KBM-7 (cell line): ENCODE measurements at regions not wholly inside any gene's neighbourhood (a gene's known extent, or its start where the extent isn't known, plus 50 kb on each side); places are given as distances from the start of the nearest gene placed in this dataset.

Experiments
- DNase-seq: peaks from one replicate; pipeline ENCODE4 v3.0.0-alpha.2; 2015
- in situ Hi-C: fragments of 300-500 bp; cut with MboI; formaldehyde crosslinking; loops from 2 replicates; pipeline ENCODE4 v1.14.3; 2020; ENCODE audit warnings: low sequenced_read_pairs, low pct_unique_long_range_greater_than_20kb, mixed read lengths

DNA sequence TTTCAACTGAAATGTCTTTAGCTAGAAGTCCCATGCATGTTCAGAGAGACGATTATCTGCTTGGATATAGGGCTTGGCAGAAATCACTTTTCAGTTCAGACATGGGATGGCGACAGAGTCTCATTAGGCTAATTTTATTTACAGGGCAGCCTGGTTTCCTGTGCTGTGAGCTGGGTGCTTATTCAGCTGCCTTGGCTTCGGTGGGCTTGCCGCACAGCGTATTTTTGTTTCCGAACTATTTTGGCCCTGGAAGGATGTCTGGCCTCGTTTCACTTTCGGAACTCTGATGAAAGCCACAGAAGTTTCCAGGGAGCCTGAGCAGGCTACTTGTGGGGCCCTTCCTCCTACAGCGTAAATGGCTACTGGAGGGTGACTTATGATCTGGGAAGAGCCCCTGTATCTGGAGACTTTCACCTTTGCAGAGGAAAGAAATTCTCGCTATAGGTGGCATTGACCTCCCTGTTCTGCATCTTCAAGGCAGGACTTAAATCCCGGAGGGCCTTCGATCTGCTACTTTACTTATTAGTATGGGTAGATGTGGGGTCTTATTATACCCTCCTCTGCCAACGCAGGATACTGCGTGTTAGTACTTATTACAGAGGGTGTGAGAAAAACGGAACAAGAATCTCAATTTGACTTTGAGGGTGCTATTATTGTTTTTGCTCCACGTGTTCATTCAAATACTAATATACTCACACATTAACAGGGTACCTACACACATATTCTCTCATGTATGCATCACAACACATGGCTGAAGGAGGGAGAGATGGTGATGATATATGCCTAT is 364.0 kb upstream of the RBMS3 start:
- DNase-seq = no peak
- in situ Hi-C loops = no loop called here

DNA sequence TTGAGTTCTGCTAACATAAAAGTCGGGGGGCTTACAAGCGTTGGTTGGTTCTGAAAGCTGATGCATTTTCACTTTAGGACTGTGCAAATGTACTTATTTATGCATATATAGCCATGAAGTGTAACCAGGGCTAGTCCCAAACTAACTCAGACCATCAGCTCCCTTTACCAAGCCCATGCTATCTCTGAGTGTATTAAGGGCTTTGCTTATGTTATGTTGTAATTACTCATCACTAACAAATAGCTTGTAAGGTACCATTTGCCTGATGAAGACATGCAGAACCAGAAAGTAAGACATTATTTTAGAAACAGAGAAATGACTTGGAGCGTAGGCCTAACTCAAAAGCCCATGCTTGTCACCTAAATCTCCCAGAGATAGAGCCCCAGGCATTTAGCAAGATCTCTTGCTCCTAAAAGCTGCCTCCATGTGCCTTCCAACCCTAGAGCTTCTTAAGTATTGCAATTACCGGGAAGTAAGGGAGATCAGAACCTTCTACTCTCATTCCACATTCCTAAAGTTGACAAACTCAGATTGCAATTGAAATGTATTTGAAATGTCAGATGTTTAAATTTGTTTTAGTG is 362.9 kb upstream of the RBMS3 start:
- in situ Hi-C loops = no loop called here
- DNase-seq = no peak

- in situ Hi-C loops = no loop called here
Measured at GRCh38 chr3:28922376-28922775, 358.5 kb upstream of the RBMS3 start.

DNA sequence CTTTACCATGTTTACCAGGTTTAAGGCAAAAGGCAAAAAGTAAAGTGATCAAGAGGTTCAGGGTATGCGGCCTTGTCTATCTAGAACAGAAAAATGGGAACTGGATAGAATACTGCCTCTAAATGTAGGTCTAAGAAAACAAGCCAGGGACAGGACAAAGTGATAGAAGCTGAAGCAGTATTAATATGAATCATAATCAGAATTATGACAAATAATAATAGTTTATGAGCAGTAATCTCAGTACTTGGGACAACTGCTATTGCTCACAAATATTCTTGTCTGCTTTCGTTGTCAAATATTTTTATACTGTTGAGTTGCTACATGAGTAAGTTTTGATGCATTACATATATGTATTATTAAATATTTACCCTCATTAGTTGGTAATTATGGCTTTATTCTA is 356.9 kb upstream of the RBMS3 start:
- in situ Hi-C loops = no loop called here
- no peak for DNase-seq

More at GRCh38 chr3:28922376-28922775, 358.5 kb upstream of the RBMS3 start:
- no peak for DNase-seq

- in situ Hi-C loops = no loop called here
- no peak for DNase-seq
Measured at GRCh38 chr3:28924744-28925360, 356.0 kb upstream of the RBMS3 start.

DNA sequence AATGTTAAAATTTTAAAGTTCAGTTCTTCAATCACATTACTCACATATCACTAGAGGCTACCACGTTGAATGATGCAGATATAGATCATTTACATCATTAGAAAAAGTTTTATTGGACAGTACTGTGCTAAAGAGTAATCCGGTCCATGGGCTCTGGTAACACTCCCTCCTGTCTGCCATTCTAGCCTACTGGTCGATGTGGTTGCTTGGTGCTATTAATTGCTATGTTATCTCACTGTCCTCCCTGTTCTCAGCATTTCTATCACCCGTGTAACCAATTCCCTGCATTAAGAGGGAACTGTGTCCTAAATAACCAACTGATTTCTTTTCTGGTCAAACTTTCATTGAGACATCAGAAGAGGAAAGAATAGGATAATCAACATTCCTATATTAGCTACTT is 347.5 kb upstream of the RBMS3 start:
- DNase-seq = no peak
- in situ Hi-C loops = no loop called here

DNA sequence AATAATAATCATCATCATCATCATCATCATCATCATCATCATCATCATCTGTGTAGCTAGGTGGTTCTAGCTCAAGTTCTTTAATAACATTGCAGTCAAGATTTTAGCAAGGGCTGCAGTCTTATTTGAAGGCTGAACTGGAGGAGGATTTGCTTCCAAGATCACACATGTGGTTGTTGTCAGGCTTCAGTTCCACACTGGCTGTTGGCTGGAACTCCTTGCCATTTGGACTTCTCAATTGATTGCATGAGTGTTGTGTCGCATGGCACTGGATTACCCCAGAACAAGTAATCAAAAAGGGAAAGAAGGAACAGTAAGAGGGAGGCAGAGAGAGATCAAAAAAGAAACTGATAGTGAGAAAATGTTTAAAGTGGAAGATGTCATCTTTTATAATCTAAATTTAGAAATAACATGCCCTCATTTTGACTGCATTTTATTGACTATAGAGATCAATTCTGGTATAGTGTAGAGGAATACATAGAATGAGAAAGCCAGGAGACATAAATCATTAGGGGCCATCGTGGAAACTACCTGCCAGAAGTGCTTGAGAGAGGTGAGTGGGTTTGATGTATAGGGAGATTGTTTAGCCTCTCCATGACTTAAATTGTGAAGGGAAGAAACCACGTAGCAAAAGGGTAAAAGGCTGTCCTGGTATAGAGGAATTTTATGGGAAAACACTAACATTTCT is 346.6 kb upstream of the RBMS3 start:
- in situ Hi-C loops = no loop called here
- no peak for DNase-seq

GRCh38 chr3:28935146-28935545 is 345.7 kb upstream of the RBMS3 start:
- DNase-seq = no peak
- in situ Hi-C loops = no loop called here

DNA sequence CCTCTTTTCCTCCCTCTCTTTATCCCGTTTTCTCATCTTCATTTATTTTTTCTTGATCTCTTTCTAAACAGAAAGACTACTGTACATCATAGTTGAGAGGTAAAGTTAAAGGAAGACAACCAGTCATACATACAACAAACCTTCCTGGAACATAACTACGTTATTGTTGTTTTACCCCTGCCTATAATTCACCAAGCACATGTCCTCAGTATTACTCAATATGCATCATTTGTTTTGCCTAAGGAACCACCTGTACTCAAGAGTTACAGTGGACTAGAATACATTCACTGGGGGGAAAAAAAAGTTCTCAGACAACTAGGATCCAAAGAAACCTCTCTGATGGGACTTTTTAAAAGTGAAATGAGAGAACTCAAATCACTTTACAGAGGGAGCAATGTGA is 344.7 kb upstream of the RBMS3 start:
- no peak for DNase-seq
- in situ Hi-C loops = no loop called here

- DNase-seq = no peak
- in situ Hi-C loops = no loop called here
Measured at GRCh38 chr3:28940530-28940929, 340.3 kb upstream of the RBMS3 start.

- DNase-seq = no peak
- in situ Hi-C loops = no loop called here
Measured at GRCh38 chr3:28940994-28941393, 339.9 kb upstream of the RBMS3 start.

DNA sequence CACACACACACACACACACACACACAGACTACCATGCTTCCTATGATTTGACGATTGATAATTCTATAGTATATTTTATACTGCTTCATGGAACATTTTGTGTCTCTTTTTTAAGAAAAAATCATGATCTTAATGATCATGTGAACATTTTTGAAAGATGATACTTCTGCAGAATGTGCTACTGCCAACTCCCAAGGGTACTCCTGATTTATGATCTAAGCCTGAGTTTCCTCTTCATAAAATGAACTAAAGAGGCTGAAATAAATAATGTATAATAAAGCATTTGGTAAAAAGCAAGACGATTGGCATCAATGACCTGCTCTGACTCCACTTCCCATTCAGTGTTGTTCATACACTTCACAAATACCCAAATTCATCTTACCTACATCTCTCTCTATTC is 333.8 kb upstream of the RBMS3 start:
- DNase-seq = no peak
- in situ Hi-C loops = no loop called here

DNA sequence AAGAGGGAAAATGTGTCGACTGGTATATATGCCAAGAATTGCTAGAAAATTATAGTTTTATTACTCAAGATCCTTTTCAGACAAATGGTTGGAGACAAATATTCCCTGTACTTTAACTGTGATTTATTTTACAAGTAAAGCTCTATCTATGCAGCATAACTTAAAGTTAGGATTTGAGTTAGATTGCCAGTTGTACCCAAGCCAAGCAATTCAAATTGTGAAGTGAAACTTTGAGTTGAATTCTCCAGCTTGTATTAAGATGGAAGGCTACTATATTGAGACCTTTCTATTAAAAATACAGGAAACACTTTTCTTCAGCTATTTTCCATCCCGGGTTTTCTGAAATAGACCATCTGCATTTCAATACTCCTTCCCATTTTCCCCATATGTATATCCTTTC is 333.1 kb upstream of the RBMS3 start:
- no peak for DNase-seq
- in situ Hi-C loops = no loop called here

DNA sequence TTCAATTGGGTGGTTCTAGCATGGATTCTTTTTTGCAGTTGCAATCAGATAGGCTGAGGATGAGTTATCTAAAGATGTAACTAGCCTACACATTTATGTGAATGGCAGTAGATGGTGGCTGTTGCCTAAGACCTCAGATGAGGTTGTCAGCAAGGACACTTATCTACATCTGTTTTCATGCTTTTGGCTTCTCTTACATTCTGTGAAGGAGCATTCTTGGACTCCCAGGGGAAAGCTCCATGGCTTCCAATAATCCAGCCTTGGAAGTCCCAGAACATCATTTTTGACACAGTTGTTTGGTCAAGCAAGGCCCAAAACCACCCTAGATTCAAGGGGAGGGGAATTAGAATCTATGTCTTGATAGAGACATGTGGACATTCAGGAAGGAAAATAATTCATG is 332.2 kb upstream of the RBMS3 start:
- DNase-seq = no peak
- in situ Hi-C loops = no loop called here

GRCh38 chr3:28949580-28949979 is 331.3 kb upstream of the RBMS3 start:
- no peak for DNase-seq
- in situ Hi-C loops = no loop called here

DNA sequence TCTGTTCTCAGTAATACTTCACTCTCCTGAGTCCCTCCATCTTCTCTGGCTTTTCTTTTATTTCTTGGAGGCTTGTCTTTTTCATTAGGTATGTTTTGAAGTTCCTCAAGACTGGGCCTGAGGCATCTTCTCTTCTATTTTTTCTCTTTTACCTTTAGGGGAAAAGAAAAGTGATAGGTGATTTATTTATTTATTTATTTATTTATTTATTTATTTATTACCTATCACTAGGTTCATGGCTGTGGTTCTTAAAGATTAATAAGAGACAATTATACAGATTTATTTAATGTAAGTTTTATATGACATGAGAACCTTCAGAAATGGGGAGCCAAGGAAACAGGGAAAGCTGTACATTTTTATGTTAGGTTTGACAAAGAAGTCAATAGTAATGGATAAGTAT is 330.3 kb upstream of the RBMS3 start:
- no peak for DNase-seq

GRCh38 chr3:28951772-28952556 is 328.9 kb upstream of the RBMS3 start:
- peak; percentile 12 for DNase-seq
- in situ Hi-C loops = no loop called here

More for the DNA sequence above, 330.3 kb upstream of the RBMS3 start:
- in situ Hi-C loops = no loop called here

GRCh38 chr3:28958656-28959055 is 322.2 kb upstream of the RBMS3 start:
- no peak for DNase-seq
- in situ Hi-C loops = no loop called here

DNA sequence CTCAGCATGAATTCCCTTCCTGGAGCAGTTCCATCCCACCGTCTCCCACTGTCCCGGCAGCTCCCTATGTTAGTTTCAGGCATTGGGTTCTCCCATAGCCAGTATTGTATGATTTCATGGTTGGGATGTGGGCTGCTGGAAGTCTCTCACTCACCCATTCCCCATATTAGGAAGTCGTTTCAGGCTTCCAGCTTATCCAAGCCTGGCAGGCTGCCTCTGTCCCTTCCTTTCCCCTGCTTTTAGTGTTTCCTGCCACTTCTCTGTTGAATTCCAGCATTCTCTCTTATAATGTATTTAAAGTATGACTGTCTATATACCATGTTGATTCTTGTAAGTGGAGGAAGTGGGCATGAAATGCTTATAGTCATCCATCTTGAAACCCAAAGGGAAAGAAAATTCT is 309.7 kb upstream of the RBMS3 start:
- no peak for DNase-seq
- in situ Hi-C loops = no loop called here
